ENCODE measurements at regions not wholly inside any gene's neighbourhood (a gene's known extent, or its start where the extent isn't known, plus 50 kb on each side); places are given as distances from the start of the nearest gene placed in this dataset.

DNA sequence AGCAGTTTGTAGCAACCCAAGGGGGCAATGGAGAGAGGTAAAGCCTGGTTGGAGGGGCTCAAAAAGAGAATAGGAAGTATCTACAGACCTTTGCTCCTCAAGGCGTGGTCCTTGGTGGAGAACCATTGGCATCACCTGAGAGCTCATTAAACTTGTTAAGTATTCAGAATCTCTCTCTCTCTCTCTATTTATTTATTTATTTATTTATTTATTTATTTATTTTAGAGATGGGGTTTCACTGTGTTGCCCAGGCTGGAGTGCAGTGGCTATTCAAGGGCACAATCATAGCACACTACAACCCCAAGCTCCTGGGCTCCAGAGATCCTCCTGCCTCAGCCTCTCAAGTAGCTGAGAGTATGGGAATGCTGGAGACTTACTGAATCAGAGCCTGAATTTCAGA, 193.1 kb upstream of the ADCY2 start:
- no peak for DNase-seq (ENCODE audit: low read depth in 1 of 2, low spot score in 2 of 2)
- Histone ChIP-seq H3K27me3 (replicated peaks) (no peaks in the 10 kb centered on the region; the same call in 1 of the 2 replicates), H3K4me1 (replicated peaks) (no peaks in the 10 kb centered on the region), H3K36me3 (no peaks in the 10 kb centered on the region), H3K9me3 (replicated peaks) (peaks cover 11% of the 10 kb centered on the region), H3K4me3 (no peak overlapping the region), H3K27ac (no peak overlapping the region)

DNA sequence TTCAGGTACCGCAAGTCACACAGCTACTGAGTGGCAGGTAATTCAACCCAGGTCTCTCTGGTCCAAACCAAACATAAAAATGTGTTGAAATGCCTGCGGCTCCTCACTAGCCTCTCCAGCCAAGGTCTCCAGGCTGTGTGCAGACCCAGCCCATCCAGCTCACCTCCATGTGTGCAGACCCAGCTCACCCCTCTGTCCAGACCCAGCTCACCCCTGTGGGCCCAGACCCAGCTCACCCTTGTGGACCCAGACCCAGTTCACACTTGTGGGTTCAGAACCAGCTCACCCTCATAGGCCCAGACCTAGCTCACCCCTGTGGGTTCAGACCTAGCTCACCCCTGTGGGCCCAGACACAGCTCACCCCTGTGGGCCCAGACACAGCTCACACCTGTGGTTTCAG, 188.0 kb upstream of the ADCY2 start:
- no peak overlapping the region for H3K27ac ChIP-seq
- no peak for DNase-seq (ENCODE audit: low read depth in 1 of 2, low spot score in 2 of 2)
- no peaks in the 10 kb centered on the region for H3K36me3 ChIP-seq
- H3K4me3 ChIP-seq, result no peak overlapping the region
- peaks cover 6% of the 10 kb centered on the region for H3K9me3 ChIP-seq (replicated peaks)
- H3K27me3 ChIP-seq (replicated peaks), result no peaks in the 10 kb centered on the region; the same call in 1 of the 2 replicates
- H3K4me1 ChIP-seq (replicated peaks), result no peaks in the 10 kb centered on the region

GRCh38 chr5:7208938-7209337, 187.0 kb upstream of the ADCY2 start:
- peaks cover 4% of the 10 kb centered on the region for H3K9me3 ChIP-seq (replicated peaks)
- no peak overlapping the region for H3K27ac ChIP-seq
- no peaks in the 10 kb centered on the region; the same call in 1 of the 2 replicates for H3K27me3 ChIP-seq (replicated peaks)
- H3K4me3 ChIP-seq, result no peak overlapping the region
- H3K4me1 ChIP-seq (replicated peaks), result no peaks in the 10 kb centered on the region
- H3K36me3 ChIP-seq, result no peaks in the 10 kb centered on the region
- no peak for DNase-seq (ENCODE audit: low read depth in 1 of 2, low spot score in 2 of 2)

DNA sequence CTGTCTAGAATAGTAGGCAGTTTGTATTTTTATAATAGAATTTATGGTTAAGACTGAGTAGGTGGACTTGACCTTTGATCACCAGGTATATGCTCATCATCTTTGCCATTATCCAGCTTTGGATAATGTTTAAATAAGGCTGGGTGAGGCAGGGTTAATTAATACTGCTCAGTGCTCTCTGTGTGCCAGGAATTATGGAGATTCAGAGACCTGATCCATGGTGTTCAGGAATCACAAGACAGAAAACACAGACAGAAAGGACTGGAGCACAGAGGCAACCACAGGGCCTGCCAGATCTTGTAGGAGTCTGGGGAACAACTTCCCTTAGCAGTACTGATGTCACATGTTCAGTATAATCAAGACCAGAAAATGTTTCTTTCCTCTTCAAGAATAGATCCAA, 186.3 kb upstream of the ADCY2 start:
- Histone ChIP-seq H3K27me3 (replicated peaks) (no peaks in the 10 kb centered on the region), H3K9me3 (replicated peaks) (no peaks in the 10 kb centered on the region), H3K4me1 (replicated peaks) (no peaks in the 10 kb centered on the region), H3K4me3 (no peak overlapping the region), H3K36me3 (no peaks in the 10 kb centered on the region), H3K27ac (no peak overlapping the region)
- DNase-seq (ENCODE audit: low read depth in 1 of 2, low spot score in 2 of 2), result no peak

GRCh38 chr5:7210549-7210948, 185.4 kb upstream of the ADCY2 start:
- Histone ChIP-seq H3K27me3 (replicated peaks) (no peaks in the 10 kb centered on the region), H3K27ac (no peak overlapping the region), H3K36me3 (no peaks in the 10 kb centered on the region), H3K4me1 (replicated peaks) (no peaks in the 10 kb centered on the region), H3K4me3 (no peak overlapping the region), H3K9me3 (replicated peaks) (no peaks in the 10 kb centered on the region)
- no peak for DNase-seq (ENCODE audit: low read depth in 1 of 2, low spot score in 2 of 2)

- Histone ChIP-seq H3K27ac (no peak overlapping the region), H3K36me3 (no peaks in the 10 kb centered on the region), H3K4me1 (replicated peaks) (no peaks in the 10 kb centered on the region), H3K9me3 (replicated peaks) (no peaks in the 10 kb centered on the region), H3K4me3 (no peak overlapping the region), H3K27me3 (replicated peaks) (no peaks in the 10 kb centered on the region)
- DNase-seq (ENCODE audit: low read depth in 1 of 2, low spot score in 2 of 2), result no peak
Measured at GRCh38 chr5:7213525-7213924, 182.4 kb upstream of the ADCY2 start.

DNA sequence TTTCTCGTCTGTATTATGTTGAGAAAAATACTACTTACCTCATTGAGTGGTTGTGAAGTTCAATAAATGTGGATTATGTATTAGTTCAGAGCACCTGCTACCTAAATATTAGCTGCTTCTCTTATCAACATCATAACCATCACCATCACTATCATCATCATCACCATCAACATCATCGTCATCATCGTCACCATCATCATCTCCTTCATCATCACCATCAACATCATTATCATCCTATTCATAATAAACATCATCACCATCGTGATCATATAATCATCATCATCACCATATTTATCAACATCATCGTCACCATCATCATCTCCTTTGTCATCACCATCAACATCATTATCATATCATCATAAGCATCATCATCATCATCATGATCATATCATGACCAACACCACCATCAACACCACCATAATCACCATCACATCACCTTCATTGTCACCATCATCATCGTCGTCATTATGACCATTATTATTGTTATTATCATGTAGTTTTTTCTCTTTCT, 181.0 kb upstream of the ADCY2 start:
- H3K9me3 ChIP-seq (replicated peaks), result no peaks in the 10 kb centered on the region
- no peak overlapping the region for H3K4me3 ChIP-seq
- H3K36me3 ChIP-seq, result no peaks in the 10 kb centered on the region
- no peak for DNase-seq (ENCODE audit: low read depth in 1 of 2, low spot score in 2 of 2)
- no peaks in the 10 kb centered on the region for H3K4me1 ChIP-seq (replicated peaks)
- H3K27me3 ChIP-seq (replicated peaks), result no peaks in the 10 kb centered on the region
- H3K27ac ChIP-seq, result no peak overlapping the region

- H3K4me3 ChIP-seq, result no peak overlapping the region
- no peaks in the 10 kb centered on the region for H3K4me1 ChIP-seq (replicated peaks)
- no peaks in the 10 kb centered on the region for H3K9me3 ChIP-seq (replicated peaks)
- no peak for DNase-seq (ENCODE audit: low read depth in 1 of 2, low spot score in 2 of 2)
- 0 out of 2 replicates have a peak, but pooled peaks cover 3% of the 10 kb centered on the region for H3K27me3 ChIP-seq (replicated peaks)
- H3K36me3 ChIP-seq, result no peaks in the 10 kb centered on the region
- H3K27ac ChIP-seq, result no peak overlapping the region
Measured at GRCh38 chr5:7218141-7218540, 177.8 kb upstream of the ADCY2 start.

- Histone ChIP-seq H3K4me3 (no peak overlapping the region), H3K27me3 (replicated peaks) (0 out of 2 replicates have a peak, but pooled peaks cover 3% of the 10 kb centered on the region), H3K36me3 (no peaks in the 10 kb centered on the region), H3K4me1 (replicated peaks) (no peaks in the 10 kb centered on the region), H3K27ac (no peak overlapping the region), H3K9me3 (replicated peaks) (no peaks in the 10 kb centered on the region)
- DNase-seq (ENCODE audit: low read depth in 1 of 2, low spot score in 2 of 2), result no peak
Measured at GRCh38 chr5:7220156-7220555, 175.8 kb upstream of the ADCY2 start.

DNA sequence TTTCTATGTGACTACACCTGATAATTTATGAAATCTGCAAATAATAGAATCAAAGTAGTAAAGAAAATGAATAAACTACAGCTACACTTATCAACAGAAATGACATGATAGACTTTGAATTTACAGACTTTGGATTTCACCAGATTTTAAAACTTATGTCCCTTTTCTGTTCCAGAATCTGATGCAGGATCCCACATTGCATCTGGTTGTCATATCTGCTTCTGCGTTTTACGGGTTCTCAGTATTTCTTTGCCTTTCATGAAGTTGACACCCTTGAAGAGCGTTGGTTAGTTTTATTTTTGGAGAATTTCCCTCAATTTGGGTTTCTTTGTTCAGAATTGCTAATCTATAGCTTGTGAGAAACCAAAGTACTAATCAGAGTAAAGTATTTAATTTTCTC, 174.9 kb upstream of the ADCY2 start:
- Histone ChIP-seq H3K4me1 (replicated peaks) (no peaks in the 10 kb centered on the region), H3K9me3 (replicated peaks) (no peaks in the 10 kb centered on the region), H3K27ac (no peak overlapping the region), H3K4me3 (no peak overlapping the region), H3K27me3 (replicated peaks) (0 out of 2 replicates have a peak, but pooled peaks cover 3% of the 10 kb centered on the region), H3K36me3 (no peaks in the 10 kb centered on the region)
- no peak for DNase-seq (ENCODE audit: low read depth in 1 of 2, low spot score in 2 of 2)

DNA sequence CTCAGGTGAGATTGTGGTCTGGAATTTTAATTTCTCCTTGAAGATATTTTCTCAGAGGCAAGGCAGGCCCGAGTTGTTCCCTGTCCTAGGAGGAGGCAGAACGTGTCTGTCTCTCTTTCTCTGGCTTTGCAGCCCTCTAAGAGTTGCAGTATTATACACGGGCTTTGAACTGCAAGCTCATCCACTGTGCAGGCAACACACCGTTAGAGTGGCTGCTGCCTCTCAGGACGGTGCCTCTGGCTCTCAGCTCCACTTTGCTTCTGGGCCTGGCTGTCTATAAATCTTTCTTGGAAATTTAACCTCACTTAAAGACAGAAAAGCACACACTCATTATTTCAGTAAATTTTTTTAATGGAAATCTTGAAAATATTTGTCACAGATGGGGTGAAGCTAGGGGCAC, 170.1 kb upstream of the ADCY2 start:
- no peak for DNase-seq (ENCODE audit: low read depth in 1 of 2, low spot score in 2 of 2)
- Histone ChIP-seq H3K27ac (no peak overlapping the region), H3K4me3 (no peak overlapping the region), H3K36me3 (no peaks in the 10 kb centered on the region), H3K9me3 (replicated peaks) (no peaks in the 10 kb centered on the region), H3K27me3 (replicated peaks) (0 out of 2 replicates have a peak, but pooled peaks cover 3% of the 10 kb centered on the region), H3K4me1 (replicated peaks) (no peaks in the 10 kb centered on the region)

DNA sequence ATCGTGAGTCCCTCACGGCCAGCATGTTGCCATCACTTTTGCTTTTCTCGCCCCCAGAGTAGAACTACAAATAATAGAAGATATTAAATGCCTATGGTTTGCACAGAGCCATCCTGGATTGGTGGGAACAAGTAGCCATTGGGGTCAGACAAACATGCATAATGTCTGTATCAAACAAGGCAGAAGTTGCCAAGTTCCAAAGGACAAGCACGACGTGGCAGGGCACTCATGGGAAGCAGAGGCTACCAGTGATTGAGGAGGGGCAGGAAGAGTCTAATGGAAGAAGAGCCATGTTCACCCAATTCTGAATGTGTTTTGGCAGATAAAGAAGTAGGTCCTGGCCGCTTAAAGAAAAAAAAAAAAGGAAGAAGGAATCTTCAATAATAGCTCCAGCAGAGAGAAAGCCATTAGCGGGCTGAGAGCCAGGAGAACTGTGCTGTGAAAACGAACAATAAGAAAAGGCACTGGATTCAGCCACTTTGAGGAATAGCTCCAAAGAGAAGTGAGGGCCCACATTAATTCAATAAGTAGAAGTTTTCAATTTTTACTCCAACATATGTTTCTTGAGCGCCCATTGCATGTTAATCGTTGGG, 153.7 kb upstream of the ADCY2 start:
- no peaks in the 10 kb centered on the region for H3K36me3 ChIP-seq
- H3K9me3 ChIP-seq (replicated peaks), result 0 out of 2 replicates have a peak, but pooled peaks cover 3% of the 10 kb centered on the region
- no peak overlapping the region for H3K27ac ChIP-seq
- H3K4me1 ChIP-seq (replicated peaks), result no peaks in the 10 kb centered on the region
- H3K4me3 ChIP-seq, result no peak overlapping the region
- H3K27me3 ChIP-seq (replicated peaks), result no peaks in the 10 kb centered on the region; the same call in 1 of the 2 replicates
- DNase-seq (ENCODE audit: low read depth in 1 of 2, low spot score in 2 of 2), result no peak

- no peak for DNase-seq (ENCODE audit: low read depth in 1 of 2, low spot score in 2 of 2)
- no peak overlapping the region for H3K27ac ChIP-seq
Measured at GRCh38 chr5:7244208-7244607, 151.7 kb upstream of the ADCY2 start.

GRCh38 chr5:7245121-7245651, 150.8 kb upstream of the ADCY2 start:
- no peaks in the 10 kb centered on the region for H3K4me1 ChIP-seq (replicated peaks)
- no peaks in the 10 kb centered on the region; the same call in 1 of the 2 replicates for H3K27me3 ChIP-seq (replicated peaks)
- no peak overlapping the region for H3K27ac ChIP-seq
- H3K9me3 ChIP-seq (replicated peaks), result 0 out of 2 replicates have a peak, but pooled peaks cover 3% of the 10 kb centered on the region
- H3K4me3 ChIP-seq, result no peak overlapping the region
- DNase-seq (ENCODE audit: low read depth in 1 of 2, low spot score in 2 of 2), result no peak
- no peaks in the 10 kb centered on the region for H3K36me3 ChIP-seq

More at GRCh38 chr5:7244208-7244607, 151.7 kb upstream of the ADCY2 start:
- no peaks in the 10 kb centered on the region for H3K36me3 ChIP-seq
- 0 out of 2 replicates have a peak, but pooled peaks cover 3% of the 10 kb centered on the region for H3K9me3 ChIP-seq (replicated peaks)
- H3K4me3 ChIP-seq, result no peak overlapping the region
- no peaks in the 10 kb centered on the region for H3K4me1 ChIP-seq (replicated peaks)
- no peaks in the 10 kb centered on the region; the same call in 1 of the 2 replicates for H3K27me3 ChIP-seq (replicated peaks)

Measured in SJSA1 (cell line).